Stimulated activated naive CD8-positive, alpha-beta T cell treated with anti-CD3 and anti-CD28 coated beads, Interleukin-15, amount 100 ng/mL, for 72 hours (primary cell): ENCODE measurements at regions not wholly inside any gene's neighbourhood (a gene's known extent, or its start where the extent isn't known, plus 50 kb on each side); places are given as distances from the start of the nearest gene placed in this dataset.
"Not testable (repeated sequence)": the region's sequence is repeated elsewhere in the genome, so short reads cannot be mapped to it uniquely, and the experiment has no call there.

Experiments used
- ATAC-seq: fragments of 150-1000 bp; cut with Tn5 transposase; 2 replicates; pipeline ENCODE4 v1.10.0; 2021; ENCODE audit warnings: mild to moderate bottlenecking, moderate library complexity
- DNase-seq, 2 donors: peaks; one replicate each; pipeline ENCODE4 v3.0.0; 2021 to 2022
- H3K27ac Mint-ChIP-seq, 2 donors: one replicate each; pipeline ENCODE4 v1.8.0; 2022; ENCODE audit warnings: mild to moderate bottlenecking in 2 of 2, mixed read lengths in 2 of 2, moderate library complexity in 2 of 2
- H3K27me3 Mint-ChIP-seq: one replicate; pipeline ENCODE4 v1.8.0; 2022; ENCODE audit warnings: mixed read lengths
- H3K4me1 Mint-ChIP-seq: one replicate; pipeline ENCODE4 v1.8.0; 2022; ENCODE audit warnings: mild to moderate bottlenecking, mixed read lengths
- H3K4me3 Mint-ChIP-seq, 2 donors: one replicate each; pipeline ENCODE4 v1.8.0; 2022; ENCODE audit warnings: mild to moderate bottlenecking in 2 of 2, mixed read lengths in 2 of 2, moderate library complexity in 1 of 2
- H3K9me3 Mint-ChIP-seq, 2 donors: one replicate each; pipeline ENCODE4 v1.8.0; 2022; ENCODE audit warnings: mixed read lengths in 2 of 2

GRCh38 chr13:88248393-88248792, 577.2 kb downstream of the SLITRK5 start:
- H3K4me1 Mint-ChIP-seq, result no peaks in the 10 kb centered on the region
- H3K9me3 Mint-ChIP-seq, result no peaks in the 10 kb centered on the region
- ATAC-seq, result no peak
- H3K4me3 Mint-ChIP-seq, result no peak overlapping the region
- no peak for DNase-seq
- H3K27me3 Mint-ChIP-seq, result no peaks in the 10 kb centered on the region
- no peak overlapping the region for H3K27ac Mint-ChIP-seq

- no peak overlapping the region for H3K27ac Mint-ChIP-seq
- peaks cover 0 to 5% of the 10 kb centered on the region in 2 donors for H3K9me3 Mint-ChIP-seq
- DNase-seq (no peak), ATAC-seq (no peak)
- no peaks in the 10 kb centered on the region for H3K4me1 Mint-ChIP-seq
- H3K27me3 Mint-ChIP-seq, result no peaks in the 10 kb centered on the region
- no peak overlapping the region for H3K4me3 Mint-ChIP-seq
These were observed 586.5 kb downstream of the SLITRK5 start for GRCh38 chr13:88257706-88258105.

GRCh38 chr13:88263808-88264207, 592.6 kb downstream of the SLITRK5 start:
- no peak for DNase-seq
- Mint-ChIP-seq H3K4me1 (no peaks in the 10 kb centered on the region), H3K4me3 (no peak overlapping the region), H3K27ac (no peak overlapping the region), H3K27me3 (no peaks in the 10 kb centered on the region), H3K9me3 (peaks cover 9 to 17% of the 10 kb centered on the region in 2 donors)
- ATAC-seq, result no peak

- Mint-ChIP-seq H3K9me3 (peaks cover 3 to 18% of the 10 kb centered on the region in 2 donors), H3K4me3 (no peak overlapping the region), H3K4me1 (no peaks in the 10 kb centered on the region), H3K27me3 (no peaks in the 10 kb centered on the region), H3K27ac (no peak overlapping the region)
- DNase-seq (no peak), ATAC-seq (no peak)
These were observed 610.7 kb downstream of the SLITRK5 start for GRCh38 chr13:88281841-88282240.

- DNase-seq (no peak), ATAC-seq (no peak)
- Mint-ChIP-seq H3K27ac (no peak overlapping the region), H3K27me3 (no peaks in the 10 kb centered on the region), H3K9me3 (peaks cover 3 to 18% of the 10 kb centered on the region in 2 donors), H3K4me1 (no peaks in the 10 kb centered on the region), H3K4me3 (no peak overlapping the region)
These were observed 614.2 kb downstream of the SLITRK5 start for GRCh38 chr13:88285329-88285728.

GRCh38 chr13:88288326-88288725, 617.2 kb downstream of the SLITRK5 start:
- peaks cover 3 to 14% of the 10 kb centered on the region in 2 donors for H3K9me3 Mint-ChIP-seq
- H3K27ac Mint-ChIP-seq, result no peak overlapping the region
- no peak for ATAC-seq
- H3K4me1 Mint-ChIP-seq, result no peaks in the 10 kb centered on the region
- H3K4me3 Mint-ChIP-seq, result no peak overlapping the region
- no peaks in the 10 kb centered on the region for H3K27me3 Mint-ChIP-seq
- DNase-seq, result no peak

- H3K9me3 Mint-ChIP-seq, DNase-seq, H3K27me3 Mint-ChIP-seq, H3K4me1 Mint-ChIP-seq, ATAC-seq, H3K27ac Mint-ChIP-seq, H3K4me3 Mint-ChIP-seq: not testable (repeated sequence)
These were observed 620.6 kb downstream of the SLITRK5 start for GRCh38 chr13:88291731-88292130.

- no peak for DNase-seq
- peaks cover 0 to 7% of the 10 kb centered on the region in 2 donors for H3K9me3 Mint-ChIP-seq
- H3K27ac Mint-ChIP-seq, result no peak overlapping the region
- no peaks in the 10 kb centered on the region for H3K27me3 Mint-ChIP-seq
- H3K4me3 Mint-ChIP-seq, result no peak overlapping the region
- ATAC-seq, result no peak
- H3K4me1 Mint-ChIP-seq, result no peaks in the 10 kb centered on the region
These were observed 623.2 kb downstream of the SLITRK5 start for GRCh38 chr13:88294368-88294767.

- ATAC-seq, result no peak
- H3K27ac Mint-ChIP-seq, result no peak overlapping the region
- no peaks in the 10 kb centered on the region for H3K4me1 Mint-ChIP-seq
- H3K4me3 Mint-ChIP-seq, result no peak overlapping the region
- DNase-seq, result no peak
- peaks cover 6 to 13% of the 10 kb centered on the region in 2 donors for H3K9me3 Mint-ChIP-seq
- no peaks in the 10 kb centered on the region for H3K27me3 Mint-ChIP-seq
These were observed 632.0 kb downstream of the SLITRK5 start for GRCh38 chr13:88303157-88303556.

- H3K27me3 Mint-ChIP-seq, result no peaks in the 10 kb centered on the region
- H3K4me1 Mint-ChIP-seq, result no peaks in the 10 kb centered on the region
- H3K27ac Mint-ChIP-seq, result no peak overlapping the region
- DNase-seq, result no peak
- H3K9me3 Mint-ChIP-seq, result peaks cover 6 to 13% of the 10 kb centered on the region in 2 donors
- no peak for ATAC-seq
- no peak overlapping the region for H3K4me3 Mint-ChIP-seq
These were observed 632.4 kb downstream of the SLITRK5 start for GRCh38 chr13:88303605-88304004.

GRCh38 chr13:88314496-88314895, 643.3 kb downstream of the SLITRK5 start:
- ATAC-seq (no peak), DNase-seq (no peak)
- H3K27ac Mint-ChIP-seq, result no peak overlapping the region
- no peaks in the 10 kb centered on the region for H3K4me1 Mint-ChIP-seq
- no peaks in the 10 kb centered on the region for H3K27me3 Mint-ChIP-seq
- peaks cover 6% of the 10 kb centered on the region in 2 donors for H3K9me3 Mint-ChIP-seq
- no peak overlapping the region for H3K4me3 Mint-ChIP-seq

- Mint-ChIP-seq H3K4me3 (no peak overlapping the region), H3K9me3 (peaks cover 9 to 10% of the 10 kb centered on the region in 2 donors), H3K27me3 (no peaks in the 10 kb centered on the region), H3K27ac (no peak overlapping the region), H3K4me1 (no peaks in the 10 kb centered on the region)
- DNase-seq, result no peak
- ATAC-seq, result no peak
These were observed 657.9 kb downstream of the SLITRK5 start for GRCh38 chr13:88329066-88329465.

GRCh38 chr13:88339271-88339741, 668.1 kb downstream of the SLITRK5 start:
- H3K9me3 Mint-ChIP-seq, result peaks cover 6 to 11% of the 10 kb centered on the region in 2 donors
- no peak overlapping the region for H3K4me3 Mint-ChIP-seq
- H3K4me1 Mint-ChIP-seq, result no peaks in the 10 kb centered on the region
- ATAC-seq (no peak), DNase-seq (no peak)
- H3K27me3 Mint-ChIP-seq, result no peaks in the 10 kb centered on the region
- no peak overlapping the region for H3K27ac Mint-ChIP-seq

- H3K27ac Mint-ChIP-seq, result no peak overlapping the region
- ATAC-seq, result peak; percentile 79
- H3K9me3 Mint-ChIP-seq, result peaks cover 6 to 9% of the 10 kb centered on the region in 2 donors
- no peak for DNase-seq
- H3K4me3 Mint-ChIP-seq, result no peak overlapping the region
- H3K4me1 Mint-ChIP-seq, result no peaks in the 10 kb centered on the region
- no peaks in the 10 kb centered on the region for H3K27me3 Mint-ChIP-seq
These were observed 674.1 kb downstream of the SLITRK5 start for GRCh38 chr13:88345171-88345847.

- Mint-ChIP-seq H3K4me1 (no peaks in the 10 kb centered on the region), H3K4me3 (no peak overlapping the region)
These were observed 689.6 kb downstream of the SLITRK5 start for GRCh38 chr13:88360761-88361160.

GRCh38 chr13:88369866-88370265, 698.7 kb downstream of the SLITRK5 start:
- Mint-ChIP-seq H3K9me3 (no peaks in the 10 kb centered on the region), H3K27ac (no peak overlapping the region), H3K4me1 (no peaks in the 10 kb centered on the region), H3K4me3 (no peak overlapping the region), H3K27me3 (no peaks in the 10 kb centered on the region)
- ATAC-seq (no peak), DNase-seq (no peak)

More at GRCh38 chr13:88360761-88361160, 689.6 kb downstream of the SLITRK5 start:
- no peak for DNase-seq
- Mint-ChIP-seq H3K27ac (no peak overlapping the region), H3K27me3 (no peaks in the 10 kb centered on the region), H3K9me3 (peaks cover 7 to 8% of the 10 kb centered on the region in 2 donors)
- no peak for ATAC-seq
